Mesendoderm (in vitro differentiated cells): ENCODE measurements at regions not wholly inside any gene's neighbourhood (a gene's known extent, or its start where the extent isn't known, plus 50 kb on each side); places are given as distances from the start of the nearest gene placed in this dataset.
A peak's percentile ranks its signal among the peaks of the same experiment; 100 is the strongest.

ENCODE experiments used
- DNase-seq: peaks from one replicate; pipeline ENCODE4 v3.0.0; 2013
- H2AK5ac ChIP-seq: 2 replicates; pipeline ENCODE4 v1.6.1; 2013; ENCODE audit warnings: low read length, inconsistent platforms
- H2BK120ac ChIP-seq: 2 replicates; pipeline ENCODE4 v1.6.1; 2013; ENCODE audit warnings: low read depth, mild to moderate bottlenecking, low read length, moderate library complexity, mixed read lengths
- H2BK15ac ChIP-seq: replicated peaks from 2 replicates; pipeline ENCODE4 v1.6.1; 2013; ENCODE audit warnings: low read depth, mild to moderate bottlenecking, moderate library complexity
- H2BK5ac ChIP-seq: 2 replicates; pipeline ENCODE4 v1.6.1; 2013; ENCODE audit warnings: low read length, inconsistent platforms
- H3K18ac ChIP-seq: 2 replicates; pipeline ENCODE4 v1.6.1; 2013; ENCODE audit warnings: mild to moderate bottlenecking, low read length, mixed read lengths
- H3K23ac ChIP-seq: one replicate; pipeline ENCODE4 v1.6.1; 2013; ENCODE audit warnings: low read length
- H3K27ac ChIP-seq: 2 replicates; pipeline ENCODE4 v1.5.1; 2013; ENCODE audit warnings: low read depth, mild to moderate bottlenecking, inconsistent platforms, low read length, moderate library complexity
- H3K27me3 ChIP-seq: 2 replicates; pipeline ENCODE4 v1.6.1; 2013; ENCODE audit warnings: low read length, control low read depth, mild to moderate bottlenecking, inconsistent platforms; ENCODE audit not compliant: insufficient read depth, poor library complexity
- H3K36me3 ChIP-seq: 2 replicates; pipeline ENCODE4 v1.6.1; 2013; ENCODE audit warnings: low read length, inconsistent platforms; ENCODE audit not compliant: control insufficient read depth, insufficient read depth
- H3K4ac ChIP-seq: one replicate; pipeline ENCODE4 v1.6.1; 2013; ENCODE audit warnings: low read depth, mild to moderate bottlenecking, low read length, moderate library complexity
- H3K4me1 ChIP-seq: 2 replicates; pipeline ENCODE4 v1.6.1; 2013; ENCODE audit warnings: low read depth, low read length, inconsistent platforms; ENCODE audit not compliant: control insufficient read depth
- H3K4me2 ChIP-seq: 2 replicates; pipeline ENCODE4 v1.6.1; 2013; ENCODE audit warnings: low read length
- H3K4me3 ChIP-seq: 2 replicates; pipeline ENCODE4 v1.5.1; 2013; ENCODE audit warnings: mild to moderate bottlenecking, low read length
- H3K56ac ChIP-seq: one replicate; pipeline ENCODE4 v1.6.1; 2013; ENCODE audit warnings: low read length
- H3K79me1 ChIP-seq: 2 replicates; pipeline ENCODE4 v1.6.1; 2013; ENCODE audit warnings: low read length, inconsistent platforms
- H3K79me2 ChIP-seq: 2 replicates; pipeline ENCODE4 v1.6.1; 2013; ENCODE audit warnings: mild to moderate bottlenecking, low read length; ENCODE audit not compliant: control insufficient read depth, insufficient read depth
- H3K9ac ChIP-seq: 2 replicates; pipeline ENCODE4 v1.6.1; 2013; ENCODE audit warnings: low read length, inconsistent platforms
- H4K5ac ChIP-seq: one replicate; pipeline ENCODE4 v1.6.1; 2013; ENCODE audit warnings: low read length
- H4K8ac ChIP-seq: one replicate; pipeline ENCODE4 v1.6.1; 2013; ENCODE audit warnings: low read depth, mild to moderate bottlenecking, control low read depth, low read length, moderate library complexity
- WGBS: extraction: QIAGEN DNeasy Blood & Tissue Kit; methylation state at CpG from one replicate; pipeline ENCODE4 v1.1.7; 2013; ENCODE audit warnings: low lambda C conversion rate, missing lambda C conversion rate; ENCODE audit not compliant: insufficient coverage; ENCODE audit errors: extremely low coverage; 5-methylcytosine and 5-hydroxymethylcytosine counted together

- H2BK15ac ChIP-seq: no peak overlapping the region
- H4K8ac ChIP-seq: no peak overlapping the region
- no peaks in the 10 kb centered on the region for H3K79me1 ChIP-seq
- no peak overlapping the region for H3K4me3 ChIP-seq
- no peak overlapping the region for H3K18ac ChIP-seq
- no peak overlapping the region for H3K4me2 ChIP-seq
- no peaks in the 10 kb centered on the region for H3K79me2 ChIP-seq
- no peaks in the 10 kb centered on the region for H3K36me3 ChIP-seq
- no peak overlapping the region for H2BK5ac ChIP-seq
- H4K5ac ChIP-seq: no peak overlapping the region
- no peaks in the 10 kb centered on the region for H3K4me1 ChIP-seq
- H3K56ac ChIP-seq: no peak overlapping the region
- no CpG with 5 or more reads among the region's 5 CpGs for WGBS
- DNase-seq: no peak
- no peak overlapping the region for H3K9ac ChIP-seq
- H2BK120ac ChIP-seq: no peak overlapping the region
- no peak overlapping the region for H2AK5ac ChIP-seq
- H3K27ac ChIP-seq: no peak overlapping the region
- no peaks in the 10 kb centered on the region for H3K27me3 ChIP-seq
- H3K23ac ChIP-seq: no peak overlapping the region
- H3K4ac ChIP-seq: no peak overlapping the region
Measured at GRCh38 chr11:82118946-82119345, 614.7 kb downstream of the FAM181B start.

- Histone ChIP-seq H3K36me3 (no peaks in the 10 kb centered on the region), H2BK5ac (no peak overlapping the region), H3K4me3 (no peak overlapping the region), H3K56ac (no peak overlapping the region), H2AK5ac (no peak overlapping the region), H2BK15ac (no peak overlapping the region), H3K23ac (no peak overlapping the region), H4K8ac (no peak overlapping the region), H3K27ac (no peak overlapping the region), H3K4me1 (no peaks in the 10 kb centered on the region), H3K4ac (no peak overlapping the region), H3K79me1 (no peaks in the 10 kb centered on the region), H3K4me2 (no peak overlapping the region), H2BK120ac (no peak overlapping the region), H4K5ac (no peak overlapping the region), H3K27me3 (no peaks in the 10 kb centered on the region), H3K79me2 (no peaks in the 10 kb centered on the region), H3K9ac (no peak overlapping the region), H3K18ac (no peak overlapping the region)
- no CpG with 5 or more reads among the region's 5 CpGs for WGBS
- no peak for DNase-seq
Measured at GRCh38 chr11:82117362-82117761, 616.3 kb downstream of the FAM181B start.

GRCh38 chr11:82105331-82105998, 628.2 kb downstream of the FAM181B start:
- no peak overlapping the region for H4K8ac ChIP-seq
- no peaks in the 10 kb centered on the region for H3K27me3 ChIP-seq
- no peak overlapping the region for H3K18ac ChIP-seq
- H4K5ac ChIP-seq: no peak overlapping the region
- H3K36me3 ChIP-seq: no peaks in the 10 kb centered on the region
- no peak overlapping the region for H2BK120ac ChIP-seq
- no peak overlapping the region for H2BK15ac ChIP-seq
- no peak overlapping the region for H3K4me2 ChIP-seq
- H3K79me2 ChIP-seq: no peaks in the 10 kb centered on the region
- no peak for DNase-seq
- H2BK5ac ChIP-seq: no peak overlapping the region
- H3K4me3 ChIP-seq: no peak overlapping the region
- H2AK5ac ChIP-seq: no peak overlapping the region
- no peaks in the 10 kb centered on the region for H3K79me1 ChIP-seq
- H3K9ac ChIP-seq: no peak overlapping the region
- no peak overlapping the region for H3K27ac ChIP-seq
- no CpG with 5 or more reads among the region's 6 CpGs for WGBS
- H3K4ac ChIP-seq: no peak overlapping the region
- no peaks in the 10 kb centered on the region for H3K4me1 ChIP-seq
- H3K56ac ChIP-seq: no peak overlapping the region
- H3K23ac ChIP-seq: no peak overlapping the region

- Histone ChIP-seq H4K8ac (no peak overlapping the region), H2AK5ac (no peak overlapping the region), H3K23ac (no peak overlapping the region), H3K4me3 (no peak overlapping the region), H3K4me1 (no peaks in the 10 kb centered on the region), H3K79me2 (no peaks in the 10 kb centered on the region), H2BK15ac (no peak overlapping the region), H3K36me3 (no peaks in the 10 kb centered on the region), H3K9ac (no peak overlapping the region), H4K5ac (no peak overlapping the region), H3K18ac (no peak overlapping the region), H3K4me2 (no peak overlapping the region), H3K27ac (no peak overlapping the region), H2BK120ac (no peak overlapping the region), H3K4ac (no peak overlapping the region), H3K56ac (no peak overlapping the region), H2BK5ac (no peak overlapping the region), H3K27me3 (no peaks in the 10 kb centered on the region), H3K79me1 (no peaks in the 10 kb centered on the region)
- peak; percentile 3 for DNase-seq
Measured at GRCh38 chr11:82092904-82093303, 640.8 kb downstream of the FAM181B start.

- Histone ChIP-seq H3K4ac (no peak overlapping the region), H3K27me3 (no peaks in the 10 kb centered on the region), H3K4me2 (no peak overlapping the region), H3K9ac (no peak overlapping the region), H3K4me3 (no peak overlapping the region), H3K79me1 (no peaks in the 10 kb centered on the region), H3K4me1 (no peaks in the 10 kb centered on the region), H4K5ac (no peak overlapping the region), H3K27ac (no peak overlapping the region), H3K18ac (no peak overlapping the region), H3K23ac (no peak overlapping the region), H4K8ac (no peak overlapping the region), H2BK15ac (no peak overlapping the region), H2BK120ac (no peak overlapping the region), H2AK5ac (no peak overlapping the region), H2BK5ac (no peak overlapping the region), H3K36me3 (no peaks in the 10 kb centered on the region), H3K56ac (no peak overlapping the region), H3K79me2 (no peaks in the 10 kb centered on the region)
- no peak for DNase-seq
- no CpG with 5 or more reads among the region's 5 CpGs for WGBS
Measured at GRCh38 chr11:82089426-82089825, 644.2 kb downstream of the FAM181B start.

- H3K56ac ChIP-seq: no peak overlapping the region
- no peak overlapping the region for H3K18ac ChIP-seq
- DNase-seq: peak; percentile 2
- H3K4me2 ChIP-seq: no peak overlapping the region
- H4K5ac ChIP-seq: no peak overlapping the region
- H3K23ac ChIP-seq: no peak overlapping the region
- no peaks in the 10 kb centered on the region for H3K79me2 ChIP-seq
- no peak overlapping the region for H2BK120ac ChIP-seq
- H3K4me1 ChIP-seq: no peaks in the 10 kb centered on the region
- H4K8ac ChIP-seq: no peak overlapping the region
- no peak overlapping the region for H3K4me3 ChIP-seq
- H2BK15ac ChIP-seq: no peak overlapping the region
- H3K27me3 ChIP-seq: no peaks in the 10 kb centered on the region
- no peak overlapping the region for H3K4ac ChIP-seq
- H3K27ac ChIP-seq: no peak overlapping the region
- WGBS: no CpG with 5 or more reads among the region's 4 CpGs
- no peaks in the 10 kb centered on the region for H3K79me1 ChIP-seq
- H3K36me3 ChIP-seq: no peaks in the 10 kb centered on the region
- H2BK5ac ChIP-seq: no peak overlapping the region
- no peak overlapping the region for H2AK5ac ChIP-seq
- no peak overlapping the region for H3K9ac ChIP-seq
Measured at GRCh38 chr11:82085493-82085892, 648.2 kb downstream of the FAM181B start.
